HepG2 (cell line): ENCODE measurements at regions not wholly inside any gene's neighbourhood (a gene's known extent, or its start where the extent isn't known, plus 50 kb on each side); places are given as distances from the start of the nearest gene placed in this dataset.
A peak's percentile ranks its signal among the peaks of the same experiment; 100 is the strongest.

Experiments
- ATAC-seq: fragments of 200-7000 bp; cut with Tn5 transposase; 3 replicates; pipeline ENCODE4 v1.9.1; 2020; ENCODE audit warnings: mild to moderate bottlenecking, moderate library complexity
- BruUV-seq: library from RNA; stranded (reverse); fragments of 400-500 nt; replicated peaks from 2 replicates; lab custom pipeline; 2021; lab: Mats Ljungman, UMichigan
- CTCF ChIA-PET: fragments of 300-600 bp; formaldehyde crosslinking; extraction: SDS; loops from one replicate; lab custom pipeline; 2021; ENCODE audit warnings: low total read pairs, inconsistent platforms, low intra/inter-chr PET ratio; lab: Yijun Ruan, JAX
- POLR2A ChIA-PET: fragments of 350-600 bp; sonication (Branson Sonifier 250); formaldehyde crosslinking; loops from one replicate; lab custom pipeline; 2020; ENCODE audit warnings: antibody characterized with exemption, inconsistent platforms; lab: Yijun Ruan, JAX
- DNase-seq: peaks from one replicate; pipeline ENCODE4 v3.0.0-alpha.2; 2015; ENCODE audit warnings: low spot score
- FAIRE-seq: peaks from 3 replicates; lab custom pipeline; 2011; peaks lifted over from hg19 to GRCh38; lab: Jason Lieb, UNC
- H2AFZ ChIP-seq: one replicate; pipeline ENCODE4 v1.6.1; 2011; ENCODE audit warnings: low read length, inconsistent platforms
- H3K27ac ChIP-seq: fragments of 300-600 bp; 3 replicates; pipeline ENCODE4 v1.8.0; 2011; ENCODE audit warnings: mixed run types, mild to moderate bottlenecking, mixed read lengths, low read length, inconsistent platforms; ENCODE audit not compliant: insufficient read depth; ENCODE audit errors: extremely low read length
- H3K27me3 ChIP-seq, 2 experiments: fragments of 200-600 bp in 1 of 2; 2 replicates in 1 of 2; 3 replicates in 1 of 2; pipeline versions ENCODE4 v1.6.0 to v1.8.0; 2011; ENCODE audit warnings: low read length in 2 of 2, mild to moderate bottlenecking in 2 of 2, moderate library complexity in 2 of 2, inconsistent platforms in 1 of 2; ENCODE audit not compliant: insufficient read depth in 2 of 2, control insufficient read depth in 1 of 2
- H3K36me3 ChIP-seq, 2 experiments: fragments of 200-600 bp in 1 of 2; replicated peaks in 1 of 2; 2 replicates in 1 of 2; 3 replicates in 1 of 2; pipeline versions ENCODE4 v1.5.1 to v1.8.0; 2011; ENCODE audit warnings: low read length in 2 of 2, inconsistent platforms in 1 of 2; ENCODE audit not compliant: insufficient read depth in 2 of 2, control insufficient read depth in 1 of 2
- H3K4me1 ChIP-seq: 2 replicates; pipeline ENCODE4 v1.5.1; 2012; ENCODE audit warnings: low read length, inconsistent platforms; ENCODE audit not compliant: insufficient read depth
- H3K4me2 ChIP-seq: 2 replicates; pipeline ENCODE4 v1.6.0; 2011; ENCODE audit warnings: low read depth, low read length, inconsistent platforms
- H3K4me3 ChIP-seq, 3 experiments: fragments of 200-600 bp in 1 of 3; sonication (generic), shearing (Covaris generic) in 1 of 3; replicated peaks in 1 of 3; 2 replicates each; pipeline ENCODE4 v1.5.1; 2011 to 2016; ENCODE audit warnings: low read length in 3 of 3, inconsistent platforms in 2 of 3, low read depth in 2 of 3, mild to moderate bottlenecking in 2 of 3, control low read depth in 1 of 3, mixed read lengths in 1 of 3; ENCODE audit not compliant: insufficient read depth in 1 of 3
- H3K79me2 ChIP-seq: one replicate; pipeline ENCODE4 v1.6.1; 2011; ENCODE audit warnings: low read length, inconsistent platforms; ENCODE audit not compliant: insufficient read depth
- H3K9ac ChIP-seq: 2 replicates; pipeline ENCODE4 v1.6.0; 2011; ENCODE audit warnings: mild to moderate bottlenecking, low read depth, low read length, inconsistent platforms; ENCODE audit not compliant: insufficient read depth
- H3K9me3 ChIP-seq: 2 replicates; pipeline ENCODE4 v1.5.1; 2012; ENCODE audit warnings: mild to moderate bottlenecking, low read length
- H4K20me1 ChIP-seq: 2 replicates; pipeline ENCODE4 v1.6.0; 2011; ENCODE audit warnings: inconsistent platforms, mild to moderate bottlenecking, low read length, moderate library complexity; ENCODE audit not compliant: insufficient read depth
- ATRX ChIP-seq: sonication (generic); formaldehyde crosslinking; IDR thresholded peaks from 2 replicates; pipeline ENCODE4 v1.4.0; 2020; ENCODE audit warnings: missing genetic modification reagents, borderline replicate concordance
- ERF ChIP-seq: IDR thresholded peaks from 2 replicates; pipeline ENCODE4 v1.6.1; 2018; ENCODE audit warnings: missing biosample characterization, missing genetic modification reagents
- MNT ChIP-seq: fragments of 450-650 bp; IDR thresholded peaks from 2 replicates; pipeline ENCODE4 v1.6.1; 2016
- MYNN ChIP-seq: sonication (generic); formaldehyde crosslinking; IDR thresholded peaks from 2 replicates; pipeline ENCODE4 v1.4.0; 2020; ENCODE audit warnings: mild to moderate bottlenecking, low read depth, missing genetic modification reagents
- RFX1 ChIP-seq: fragments of 450-650 bp; IDR thresholded peaks from 2 replicates; pipeline ENCODE4 v1.6.1; 2017
- SIX4 ChIP-seq: sonication (generic); formaldehyde crosslinking; IDR thresholded peaks from 2 replicates; pipeline ENCODE4 v1.4.0; 2020; ENCODE audit warnings: missing genetic modification reagents
- SMC3 ChIP-seq: IDR thresholded peaks from 2 replicates; pipeline ENCODE4 v1.6.1; 2011; ENCODE audit warnings: low read length, improper control_type of control experiment
- ZNF326 ChIP-seq: sonication (generic); formaldehyde crosslinking; IDR thresholded peaks from 2 replicates; pipeline ENCODE4 v1.4.0; 2020; ENCODE audit warnings: missing genetic modification reagents, borderline replicate concordance
- ZNF577 ChIP-seq: sonication (generic); formaldehyde crosslinking; IDR thresholded peaks from 2 replicates; pipeline ENCODE4 v1.4.0; 2020; ENCODE audit warnings: mild to moderate bottlenecking, low read depth, missing genetic modification reagents, borderline replicate concordance
- ZNF660 ChIP-seq: sonication (generic); formaldehyde crosslinking; IDR thresholded peaks from 2 replicates; pipeline ENCODE4 v1.5.1; 2020; ENCODE audit warnings: mild to moderate bottlenecking, low read depth, missing genetic modification reagents, borderline replicate concordance
- ZNF704 ChIP-seq: sonication (generic); formaldehyde crosslinking; IDR thresholded peaks from 2 replicates; pipeline ENCODE4 v1.8.1; 2023; ENCODE audit warnings: mild to moderate bottlenecking, inconsistent platforms, moderate library complexity, missing genetic modification reagents, borderline replicate concordance
- WGBS: methylation state at CpG from one replicate; pipeline ENCODE4 v1.1.6; 2017; ENCODE audit warnings: low lambda C conversion rate; 5-methylcytosine and 5-hydroxymethylcytosine counted together
- in situ Hi-C: cut with HindIII; loops from 2 replicates; pipeline ENCODE4 v1.10.0; 2017; ENCODE audit warnings: low pct_unique_long_range_greater_than_20kb; ENCODE audit not compliant: extremely low pct_ligation_motif_present
- intact Hi-C: fragments of 100-400 bp; cut with micrococcal nuclease; formaldehyde crosslinking; loops from one replicate; pipeline ENCODE4 v1.10.0; 2022; ENCODE audit not compliant: unreplicated experiment
- TF ChIP-seq, protein P1 (sequence below): sonication (generic); formaldehyde crosslinking; conservative IDR thresholded peaks from 2 replicates; pipeline ENCODE4 v1.8.0; 2022; ENCODE audit warnings: low read depth, missing genetic modification reagents

- no TSS peak for BruUV-seq
- intact Hi-C loops, result no loop called here
Measured at GRCh38 chr12:125593269-125593668, 528.0 kb downstream of the AACS start.

GRCh38 chr12:125604976-125605375 is 539.7 kb downstream of the AACS start:
- Histone ChIP-seq H3K4me3 (no peak overlapping the region), H3K36me3 (no peaks in the 10 kb centered on the region), H4K20me1 (no peaks in the 10 kb centered on the region), H3K27ac (no peak overlapping the region), H2AFZ (no peak overlapping the region), H3K9me3 (no peaks in the 10 kb centered on the region), H3K79me2 (no peaks in the 10 kb centered on the region), H3K27me3 (no peaks in the 10 kb centered on the region), H3K4me2 (no peak overlapping the region), H3K9ac (no peak overlapping the region), H3K4me1 (no peaks in the 10 kb centered on the region)
- in situ Hi-C loops, result no loop called here
- POLR2A ChIA-PET, result no interaction called here
- no TSS peak for BruUV-seq
- ATAC-seq (no peak), DNase-seq (no peak), FAIRE-seq (no peak)
- intact Hi-C loops, result no loop called here
- CTCF ChIA-PET, result no interaction called here
- WGBS, result 2% methylated on average over 4 of the region's 4 CpGs
- no peak for TF ChIP-seq ZNF577 (CRISPR knock-in tag)
- TF ChIP-seq ERF, result no peak
- TF ChIP-seq ATRX (CRISPR knock-in tag), result no peak
- no peak for TF ChIP-seq SIX4
- TF ChIP-seq, protein P1, sequence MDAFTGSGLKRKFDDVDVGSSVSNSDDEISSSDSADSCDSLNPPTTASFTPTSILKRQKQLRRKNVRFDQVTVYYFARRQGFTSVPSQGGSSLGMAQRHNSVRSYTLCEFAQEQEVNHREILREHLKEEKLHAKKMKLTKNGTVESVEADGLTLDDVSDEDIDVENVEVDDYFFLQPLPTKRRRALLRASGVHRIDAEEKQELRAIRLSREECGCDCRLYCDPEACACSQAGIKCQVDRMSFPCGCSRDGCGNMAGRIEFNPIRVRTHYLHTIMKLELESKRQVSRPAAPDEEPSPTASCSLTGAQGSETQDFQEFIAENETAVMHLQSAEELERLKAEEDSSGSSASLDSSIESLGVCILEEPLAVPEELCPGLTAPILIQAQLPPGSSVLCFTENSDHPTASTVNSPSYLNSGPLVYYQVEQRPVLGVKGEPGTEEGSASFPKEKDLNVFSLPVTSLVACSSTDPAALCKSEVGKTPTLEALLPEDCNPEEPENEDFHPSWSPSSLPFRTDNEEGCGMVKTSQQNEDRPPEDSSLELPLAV (CRISPR knock-in tag), result no peak
- no peak for TF ChIP-seq RFX1
- no peak for TF ChIP-seq ZNF660 (CRISPR knock-in tag)
- no peak for TF ChIP-seq MYNN (CRISPR knock-in tag)
- no peak for TF ChIP-seq ZNF704
- no peak for TF ChIP-seq SMC3

More at GRCh38 chr12:125593269-125593668, 528.0 kb downstream of the AACS start:
- Histone ChIP-seq H3K4me2 (no peak overlapping the region), H3K27me3 (no peaks in the 10 kb centered on the region; a peak in 1 of 5 replicates), H3K9ac (no peak overlapping the region), H3K27ac (no peak overlapping the region), H3K9me3 (0 out of 2 replicates have a peak, but pooled peaks cover 5% of the 10 kb centered on the region), H4K20me1 (no peaks in the 10 kb centered on the region), H3K79me2 (no peaks in the 10 kb centered on the region), H3K36me3 (no peaks in the 10 kb centered on the region), H3K4me3 (no peak overlapping the region), H3K4me1 (no peaks in the 10 kb centered on the region), H2AFZ (no peak overlapping the region)
- CTCF ChIA-PET, result no interaction called here
- ATAC-seq (no peak), FAIRE-seq (no peak), DNase-seq (no peak)
- 0% methylated on average over 1 of the region's 1 CpG for WGBS
- TF ChIP-seq MNT (peak; percentile 75), ZNF326 (CRISPR knock-in tag) (no peak)
- in situ Hi-C loops, result no loop called here
- POLR2A ChIA-PET, result no interaction called here
